ENCODE measurements at regions not wholly inside any gene's neighbourhood (a gene's known extent, or its start where the extent isn't known, plus 50 kb on each side); places are given as distances from the start of the nearest gene placed in this dataset.

DNA sequence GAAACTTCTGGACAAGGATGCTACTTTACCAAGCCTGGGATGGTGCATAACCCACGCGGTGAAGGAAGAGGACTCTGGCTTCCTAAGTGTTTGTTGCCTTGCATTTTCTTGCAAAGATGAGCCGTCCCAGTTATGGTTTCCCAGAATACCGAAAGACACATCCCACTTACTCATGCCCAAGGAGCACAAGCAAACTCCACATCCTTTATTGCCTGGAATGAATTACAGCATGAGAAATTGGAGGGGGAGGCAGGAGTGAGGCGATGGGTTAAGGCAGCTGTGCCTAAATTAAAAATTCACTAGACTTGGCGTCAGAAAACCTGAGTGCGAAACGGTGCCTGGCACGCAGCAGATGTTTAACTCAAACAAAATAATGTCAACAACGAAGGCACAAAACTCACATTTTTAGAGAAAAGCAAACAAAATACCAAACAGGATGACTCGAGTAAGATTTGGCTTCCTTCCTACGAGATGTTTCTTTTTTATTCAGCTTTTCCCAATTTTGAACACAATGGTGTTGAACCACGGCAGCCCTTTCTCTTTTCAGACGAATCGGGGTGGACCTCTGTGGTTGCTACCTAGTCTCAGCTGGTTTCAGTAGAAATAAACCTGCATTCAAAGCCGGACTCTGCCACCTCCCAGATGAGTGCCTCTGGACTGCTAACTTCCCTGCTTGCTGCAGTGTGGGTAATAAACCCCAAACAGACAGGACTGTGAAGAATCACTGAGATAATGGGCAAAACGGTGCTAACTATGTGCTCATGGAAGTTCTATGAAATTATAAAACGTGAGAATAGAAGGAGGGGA lies 100.3 kb upstream of the NCK2 start:
- Mint-ChIP-seq H3K4me1 (peaks cover 0 to 1% (median 0%) of the 10 kb centered on the region in 4 donors), H3K27ac (no peak overlapping the region), H3K36me3 (peaks cover 0 to 2% of the 10 kb centered on the region in 2 donors), H3K27me3 (peaks cover 0 to 2% of the 10 kb centered on the region in 2 donors), H3K9me3 (peaks cover 0 to 7% (median 3%) of the 10 kb centered on the region in 8 donors), H3K4me3 (no peak overlapping the region)
- Histone ChIP-seq H3K9me3 (ENCODE audit: control insufficient read depth in 1 of 2, low read length in 2 of 2) (no peaks in the 10 kb centered on the region), H3K27me3 (ENCODE audit: insufficient read depth, low read length) (peaks cover 5% of the 10 kb centered on the region), H3K36me3 (ENCODE audit: insufficient read depth, low read length) (no peaks in the 10 kb centered on the region), H3K4me1 (ENCODE audit: insufficient read depth, low read length) (no peaks in the 10 kb centered on the region), H3K27ac (ENCODE audit: low read depth, low read length) (no peak overlapping the region), H3K4me3 (ENCODE audit: low read length in 2 of 2) (no peak overlapping the region)
- no peak for DNase-seq
- ChIA-PET POLR2A (ENCODE audit: partially characterized antibody) (no interaction called here), CTCF (ENCODE audit: partially characterized antibody) (no interaction called here)
- intact Hi-C loops (cut with micrococcal nuclease), result no loop called here

- H3K27me3 Mint-ChIP-seq, result peaks cover 0 to 2% of the 10 kb centered on the region in 2 donors
- H3K36me3 ChIP-seq (ENCODE audit: insufficient read depth, low read length), result no peaks in the 10 kb centered on the region
- ChIA-PET CTCF (ENCODE audit: partially characterized antibody) (interaction anchor here (0.7 to 1.2 kb wide), 2 partner anchors 82 to 99 kb away, joined by 3 read pairs; no protein-coding TSS in a partner anchor), POLR2A (ENCODE audit: partially characterized antibody) (no interaction called here)
- peaks cover 5% of the 10 kb centered on the region for H3K27me3 ChIP-seq (ENCODE audit: insufficient read depth, low read length)
- no peak overlapping the region for H3K4me3 Mint-ChIP-seq
- H3K36me3 Mint-ChIP-seq, result peaks cover 0 to 2% of the 10 kb centered on the region in 2 donors
- no peak overlapping the region for H3K27ac Mint-ChIP-seq
- no peaks in the 10 kb centered on the region for H3K4me1 Mint-ChIP-seq
- no peak for DNase-seq
- H3K4me3 ChIP-seq (ENCODE audit: low read length in 2 of 2), result no peak overlapping the region
- no peaks in the 10 kb centered on the region for H3K4me1 ChIP-seq (ENCODE audit: insufficient read depth, low read length)
- no peaks in the 10 kb centered on the region for H3K9me3 ChIP-seq (ENCODE audit: control insufficient read depth in 1 of 2, low read length in 2 of 2)
- H3K27ac ChIP-seq (ENCODE audit: low read depth, low read length), result no peak overlapping the region
- intact Hi-C loops (cut with micrococcal nuclease), result no loop called here
- peaks cover 0 to 2% (median 0%) of the 10 kb centered on the region in 8 donors for H3K9me3 Mint-ChIP-seq
Observed at GRCh38 chr2:105643405-105644173, 101.1 kb upstream of the NCK2 start.

DNA sequence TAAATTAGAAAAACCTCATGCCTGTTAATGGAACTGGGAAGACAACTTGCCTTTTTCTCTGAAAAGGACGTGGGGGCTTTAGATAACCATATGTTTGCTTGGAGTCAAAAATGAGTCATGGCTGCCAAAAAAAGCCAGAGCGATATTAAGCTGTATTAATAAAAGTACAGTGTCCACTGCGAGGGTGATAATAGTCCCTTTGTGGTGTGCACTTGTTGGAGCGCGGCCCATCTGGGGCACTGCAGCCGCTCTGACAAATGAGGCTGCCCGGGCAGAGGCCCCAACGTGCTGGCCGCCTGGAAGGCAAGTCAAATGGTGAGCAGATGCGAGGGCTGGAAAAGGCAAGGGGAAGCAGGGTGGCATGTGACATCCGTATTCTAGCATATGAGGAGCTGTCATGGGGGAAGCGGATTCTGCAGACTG lies 103.3 kb upstream of the NCK2 start:
- Histone ChIP-seq H3K9me3 (ENCODE audit: control insufficient read depth in 1 of 2, low read length in 2 of 2) (no peaks in the 10 kb centered on the region), H3K36me3 (ENCODE audit: insufficient read depth, low read length) (no peaks in the 10 kb centered on the region), H3K27me3 (ENCODE audit: insufficient read depth, low read length) (peaks cover 5% of the 10 kb centered on the region), H3K4me3 (ENCODE audit: low read length in 2 of 2) (no peak overlapping the region), H3K4me1 (ENCODE audit: insufficient read depth, low read length) (no peaks in the 10 kb centered on the region), H3K27ac (ENCODE audit: low read depth, low read length) (no peak overlapping the region)
- H3K36me3 Mint-ChIP-seq, result peaks cover 0 to 2% of the 10 kb centered on the region in 2 donors
- POLR2A ChIA-PET (ENCODE audit: partially characterized antibody), result no interaction called here
- H3K4me3 Mint-ChIP-seq, result no peak overlapping the region
- H3K9me3 Mint-ChIP-seq, result peaks cover 0 to 2% (median 0%) of the 10 kb centered on the region in 8 donors
- no peak overlapping the region for H3K27ac Mint-ChIP-seq
- H3K27me3 Mint-ChIP-seq, result peaks cover 2% of the 10 kb centered on the region in 2 donors
- CTCF ChIA-PET (ENCODE audit: partially characterized antibody), result no interaction called here
- no peaks in the 10 kb centered on the region for H3K4me1 Mint-ChIP-seq
- no peak for DNase-seq
- intact Hi-C loops (cut with micrococcal nuclease), result no loop called here

- H3K9me3 Mint-ChIP-seq, result peaks cover 0 to 2% (median 0%) of the 10 kb centered on the region in 8 donors
- POLR2A ChIA-PET (ENCODE audit: partially characterized antibody), result no interaction called here
- CTCF ChIA-PET (ENCODE audit: partially characterized antibody), result no interaction called here
- Histone ChIP-seq H3K4me3 (ENCODE audit: low read length in 2 of 2) (no peak overlapping the region), H3K27ac (ENCODE audit: low read depth, low read length) (no peak overlapping the region), H3K36me3 (ENCODE audit: insufficient read depth, low read length) (no peaks in the 10 kb centered on the region), H3K27me3 (ENCODE audit: insufficient read depth, low read length) (peaks cover 5% of the 10 kb centered on the region), H3K4me1 (ENCODE audit: insufficient read depth, low read length) (no peaks in the 10 kb centered on the region), H3K9me3 (ENCODE audit: control insufficient read depth in 1 of 2, low read length in 2 of 2) (no peaks in the 10 kb centered on the region)
- peaks cover 0 to 2% of the 10 kb centered on the region in 2 donors for H3K27me3 Mint-ChIP-seq
- H3K4me1 Mint-ChIP-seq, result no peaks in the 10 kb centered on the region
- H3K4me3 Mint-ChIP-seq, result no peak overlapping the region
- no peak overlapping the region for H3K27ac Mint-ChIP-seq
- peaks cover 0 to 2% of the 10 kb centered on the region in 2 donors for H3K36me3 Mint-ChIP-seq
- DNase-seq, result no peak
- intact Hi-C loops (cut with micrococcal nuclease), result no loop called here
Observed at GRCh38 chr2:105640246-105640645, 104.5 kb upstream of the NCK2 start.

DNA sequence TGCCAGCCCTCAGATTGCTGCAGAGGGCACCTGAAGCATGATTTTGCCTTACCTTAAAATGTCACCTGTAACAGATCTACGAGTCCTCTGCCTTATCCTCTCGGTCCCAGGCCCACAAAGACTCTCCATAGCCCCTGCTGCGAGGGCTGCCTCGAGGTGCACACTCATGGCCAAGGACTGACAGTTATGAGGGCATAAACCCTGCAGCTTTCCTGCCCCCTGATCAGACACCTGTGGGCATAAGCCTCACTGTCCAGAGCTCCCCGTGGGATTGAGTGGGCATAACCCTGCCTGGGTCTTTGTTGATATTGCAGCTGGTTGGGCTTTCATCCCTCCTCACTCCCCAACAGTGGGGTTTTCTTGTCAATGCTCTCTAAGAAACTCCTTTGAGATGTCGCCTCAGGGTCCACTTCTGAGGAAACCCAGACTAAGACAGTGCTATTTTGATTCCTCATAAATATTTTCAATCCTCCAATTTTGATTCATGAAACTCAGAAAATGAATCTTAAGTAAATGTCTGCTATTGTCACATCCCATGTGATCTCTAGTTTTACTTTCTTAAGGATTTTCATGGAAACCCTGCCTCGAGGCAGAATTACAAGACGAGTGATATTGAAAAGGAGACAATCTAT lies 108.5 kb upstream of the NCK2 start:
- Histone ChIP-seq H3K36me3 (ENCODE audit: insufficient read depth, low read length) (no peaks in the 10 kb centered on the region), H3K27ac (ENCODE audit: low read depth, low read length) (no peak overlapping the region), H3K9me3 (ENCODE audit: control insufficient read depth in 1 of 2, low read length in 2 of 2) (no peaks in the 10 kb centered on the region), H3K27me3 (ENCODE audit: insufficient read depth, low read length) (no peaks in the 10 kb centered on the region), H3K4me1 (ENCODE audit: insufficient read depth, low read length) (no peaks in the 10 kb centered on the region), H3K4me3 (ENCODE audit: low read length in 2 of 2) (no peak overlapping the region)
- peaks cover 0 to 2% of the 10 kb centered on the region in 2 donors for H3K36me3 Mint-ChIP-seq
- peaks cover 0 to 2% (median 0%) of the 10 kb centered on the region in 8 donors for H3K9me3 Mint-ChIP-seq
- ChIA-PET POLR2A (ENCODE audit: partially characterized antibody) (no interaction called here), CTCF (ENCODE audit: partially characterized antibody) (no interaction called here)
- no peaks in the 10 kb centered on the region for H3K4me1 Mint-ChIP-seq
- intact Hi-C loops (cut with micrococcal nuclease), result no loop called here
- DNase-seq, result no peak
- no peak overlapping the region for H3K27ac Mint-ChIP-seq
- peaks cover 0 to 2% of the 10 kb centered on the region in 2 donors for H3K27me3 Mint-ChIP-seq
- no peak overlapping the region for H3K4me3 Mint-ChIP-seq

- intact Hi-C loops (cut with micrococcal nuclease), result no loop called here
- Mint-ChIP-seq H3K4me3 (no peak overlapping the region), H3K9me3 (peaks cover 0 to 2% (median 0%) of the 10 kb centered on the region in 8 donors), H3K36me3 (peaks cover 0 to 2% of the 10 kb centered on the region in 2 donors), H3K27me3 (peaks cover 0 to 2% of the 10 kb centered on the region in 2 donors), H3K27ac (no peak overlapping the region), H3K4me1 (no peaks in the 10 kb centered on the region)
- H3K27me3 ChIP-seq (ENCODE audit: insufficient read depth, low read length), result no peaks in the 10 kb centered on the region
- no peak for DNase-seq
- H3K4me1 ChIP-seq (ENCODE audit: insufficient read depth, low read length), result no peaks in the 10 kb centered on the region
- CTCF ChIA-PET (ENCODE audit: partially characterized antibody), result no interaction called here
- POLR2A ChIA-PET (ENCODE audit: partially characterized antibody), result no interaction called here
- H3K27ac ChIP-seq (ENCODE audit: low read depth, low read length), result no peak overlapping the region
- H3K36me3 ChIP-seq (ENCODE audit: insufficient read depth, low read length), result no peaks in the 10 kb centered on the region
- H3K4me3 ChIP-seq (ENCODE audit: low read length in 2 of 2), result no peak overlapping the region
- no peaks in the 10 kb centered on the region for H3K9me3 ChIP-seq (ENCODE audit: control insufficient read depth in 1 of 2, low read length in 2 of 2)
Observed at GRCh38 chr2:105635564-105635963, 109.1 kb upstream of the NCK2 start.

GRCh38 chr2:105634198-105634597 lies 110.5 kb upstream of the NCK2 start:
- DNase-seq, result no peak
- Histone ChIP-seq H3K36me3 (ENCODE audit: insufficient read depth, low read length) (no peaks in the 10 kb centered on the region), H3K27ac (ENCODE audit: low read depth, low read length) (no peak overlapping the region), H3K9me3 (ENCODE audit: control insufficient read depth in 1 of 2, low read length in 2 of 2) (no peaks in the 10 kb centered on the region), H3K27me3 (ENCODE audit: insufficient read depth, low read length) (no peaks in the 10 kb centered on the region), H3K4me3 (ENCODE audit: low read length in 2 of 2) (no peak overlapping the region), H3K4me1 (ENCODE audit: insufficient read depth, low read length) (no peaks in the 10 kb centered on the region)
- no peaks in the 10 kb centered on the region for H3K4me1 Mint-ChIP-seq
- H3K27me3 Mint-ChIP-seq, result peaks cover 1 to 2% of the 10 kb centered on the region in 2 donors
- no peaks in the 10 kb centered on the region for H3K36me3 Mint-ChIP-seq
- POLR2A ChIA-PET (ENCODE audit: partially characterized antibody), result no interaction called here
- CTCF ChIA-PET (ENCODE audit: partially characterized antibody), result no interaction called here
- H3K9me3 Mint-ChIP-seq, result no peaks in the 10 kb centered on the region
- no peak overlapping the region for H3K27ac Mint-ChIP-seq
- no peak overlapping the region for H3K4me3 Mint-ChIP-seq
- intact Hi-C loops (cut with micrococcal nuclease), result no loop called here

Measured in CD4-positive, alpha-beta memory T cell (primary cell).